DND-41 (cell line): ENCODE measurements at regions not wholly inside any gene's neighbourhood (a gene's known extent, or its start where the extent isn't known, plus 50 kb on each side); places are given as distances from the start of the nearest gene placed in this dataset.

Experiments
- ATAC-seq: fragments of 200-7000 bp; cut with Tn5 transposase; 3 replicates; pipeline ENCODE4 v1.9.1; 2021; ENCODE audit warnings: low read depth; ENCODE audit not compliant: insufficient read depth
- DNase-seq: peaks from one replicate; pipeline ENCODE4 v3.0.0-alpha.2; 2020
- H2AFZ ChIP-seq: 2 replicates; pipeline ENCODE4 v1.6.0; 2012; ENCODE audit warnings: low read depth, low read length
- H3K27ac ChIP-seq: 2 replicates; pipeline ENCODE4 v1.5.1; 2012; ENCODE audit warnings: low read length, inconsistent platforms
- H3K27me3 ChIP-seq: fragments of 200-600 bp; sonication (generic); 2 replicates; pipeline ENCODE4 v1.6.0; 2012; ENCODE audit warnings: low read length, mild to moderate bottlenecking, inconsistent platforms; ENCODE audit not compliant: insufficient read depth, poor library complexity
- H3K36me3 ChIP-seq: 2 replicates; pipeline ENCODE4 v1.5.1; 2012; ENCODE audit warnings: low read length, inconsistent platforms; ENCODE audit not compliant: insufficient read depth
- H3K4me1 ChIP-seq: 2 replicates; pipeline ENCODE4 v1.5.1; 2012; ENCODE audit warnings: mild to moderate bottlenecking, low read length; ENCODE audit not compliant: insufficient read depth
- H3K4me2 ChIP-seq: 2 replicates; pipeline ENCODE4 v1.6.0; 2012; ENCODE audit warnings: mild to moderate bottlenecking, moderate library complexity, low read length, inconsistent platforms; ENCODE audit not compliant: insufficient read depth
- H3K4me3 ChIP-seq, 2 experiments: fragments of 200-600 bp in 1 of 2; shearing (Covaris generic) in 1 of 2; 2 replicates each; pipeline ENCODE4 v1.5.1; 2012 to 2016; ENCODE audit warnings: inconsistent platforms in 2 of 2, low read length in 2 of 2, mild to moderate bottlenecking in 2 of 2, low read depth in 1 of 2, moderate library complexity in 1 of 2
- H3K79me2 ChIP-seq: 2 replicates; pipeline ENCODE4 v1.6.0; 2012; ENCODE audit warnings: low read length, inconsistent platforms; ENCODE audit not compliant: insufficient read depth
- H3K9ac ChIP-seq: 2 replicates; pipeline ENCODE4 v1.6.0; 2012; ENCODE audit warnings: low read depth, mild to moderate bottlenecking, inconsistent platforms, low read length, moderate library complexity
- H3K9me3 ChIP-seq: 2 replicates; pipeline ENCODE4 v1.5.1; 2012; ENCODE audit warnings: low read length, moderate library complexity, mild to moderate bottlenecking, inconsistent platforms; ENCODE audit not compliant: insufficient read depth, severe bottlenecking
- H4K20me1 ChIP-seq: 2 replicates; pipeline ENCODE4 v1.6.0; 2012; ENCODE audit warnings: low read length; ENCODE audit not compliant: insufficient read depth
- EZH2 ChIP-seq: IDR thresholded peaks from 3 replicates; pipeline ENCODE4 v1.6.1; 2012; ENCODE audit warnings: borderline replicate concordance, low read depth, mild to moderate bottlenecking, moderate library complexity, low read length, inconsistent platforms; ENCODE audit not compliant: severe bottlenecking
- TF ChIP-seq, protein P1 (sequence below): IDR thresholded peaks from 2 replicates; pipeline ENCODE4 v1.5.1; 2012; ENCODE audit warnings: borderline replicate concordance, low read length, moderate library complexity, mild to moderate bottlenecking; ENCODE audit not compliant: poor library complexity, severe bottlenecking; ENCODE audit errors: extremely low read depth

DNA sequence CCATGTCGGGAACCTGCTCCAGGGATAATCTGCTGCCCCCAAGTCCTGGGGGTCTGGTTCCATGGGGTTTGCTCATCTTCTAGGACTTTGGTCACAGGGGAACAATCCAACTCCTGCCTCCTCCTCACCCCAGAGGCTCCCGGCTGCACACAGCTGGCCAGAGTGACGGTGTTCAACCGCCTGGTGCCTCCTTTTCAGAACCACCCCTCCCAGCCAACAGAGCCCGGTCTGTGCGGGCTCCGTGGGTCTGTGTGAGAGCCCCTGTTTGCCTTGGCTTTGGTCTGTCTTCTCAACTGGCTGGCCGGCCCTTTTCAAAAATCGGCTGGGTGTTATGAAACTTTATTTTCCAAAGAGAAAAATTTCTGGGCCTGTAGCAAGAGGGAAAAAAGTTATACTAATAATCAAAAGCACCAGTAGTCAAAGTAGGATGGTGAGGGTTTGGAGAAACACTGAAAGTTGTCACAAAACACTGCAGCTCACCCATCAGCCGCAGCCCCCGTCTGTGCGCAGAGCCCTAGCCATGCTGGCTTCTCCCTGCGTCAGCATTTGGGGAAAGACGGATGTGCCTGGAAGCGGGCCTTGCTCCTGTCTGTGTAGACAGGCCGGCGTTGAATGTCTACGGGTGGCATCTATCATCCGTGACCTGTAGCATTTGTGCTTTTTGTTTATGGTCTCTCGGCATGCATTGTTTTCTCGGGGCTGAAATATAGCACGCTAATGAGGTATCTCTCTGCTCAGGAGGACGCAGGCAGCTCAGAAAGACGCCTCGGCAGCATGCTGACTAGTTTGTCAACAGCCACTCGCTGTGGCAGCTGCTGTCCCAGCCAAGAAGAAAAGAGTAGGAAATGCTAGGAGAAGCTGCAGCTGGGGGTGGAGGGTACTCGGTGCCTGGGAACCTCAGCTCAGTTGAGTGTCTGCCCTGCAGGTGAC, 138.6 kb downstream of the GLI2 start:
- Histone ChIP-seq H3K27ac (no peak overlapping the region), H3K79me2 (no peaks in the 10 kb centered on the region), H3K9me3 (no peaks in the 10 kb centered on the region), H3K36me3 (no peaks in the 10 kb centered on the region), H3K9ac (no peak overlapping the region), H4K20me1 (no peaks in the 10 kb centered on the region), H2AFZ (no peak overlapping the region), H3K27me3 (peaks cover 16% of the 10 kb centered on the region), H3K4me2 (no peak overlapping the region), H3K4me3 (no peak overlapping the region), H3K4me1 (no peaks in the 10 kb centered on the region)
- ATAC-seq (no peak), DNase-seq (no peak)
- TF ChIP-seq EZH2, result no peak
- TF ChIP-seq, protein P1, sequence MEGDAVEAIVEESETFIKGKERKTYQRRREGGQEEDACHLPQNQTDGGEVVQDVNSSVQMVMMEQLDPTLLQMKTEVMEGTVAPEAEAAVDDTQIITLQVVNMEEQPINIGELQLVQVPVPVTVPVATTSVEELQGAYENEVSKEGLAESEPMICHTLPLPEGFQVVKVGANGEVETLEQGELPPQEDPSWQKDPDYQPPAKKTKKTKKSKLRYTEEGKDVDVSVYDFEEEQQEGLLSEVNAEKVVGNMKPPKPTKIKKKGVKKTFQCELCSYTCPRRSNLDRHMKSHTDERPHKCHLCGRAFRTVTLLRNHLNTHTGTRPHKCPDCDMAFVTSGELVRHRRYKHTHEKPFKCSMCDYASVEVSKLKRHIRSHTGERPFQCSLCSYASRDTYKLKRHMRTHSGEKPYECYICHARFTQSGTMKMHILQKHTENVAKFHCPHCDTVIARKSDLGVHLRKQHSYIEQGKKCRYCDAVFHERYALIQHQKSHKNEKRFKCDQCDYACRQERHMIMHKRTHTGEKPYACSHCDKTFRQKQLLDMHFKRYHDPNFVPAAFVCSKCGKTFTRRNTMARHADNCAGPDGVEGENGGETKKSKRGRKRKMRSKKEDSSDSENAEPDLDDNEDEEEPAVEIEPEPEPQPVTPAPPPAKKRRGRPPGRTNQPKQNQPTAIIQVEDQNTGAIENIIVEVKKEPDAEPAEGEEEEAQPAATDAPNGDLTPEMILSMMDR, result no peak

DNA sequence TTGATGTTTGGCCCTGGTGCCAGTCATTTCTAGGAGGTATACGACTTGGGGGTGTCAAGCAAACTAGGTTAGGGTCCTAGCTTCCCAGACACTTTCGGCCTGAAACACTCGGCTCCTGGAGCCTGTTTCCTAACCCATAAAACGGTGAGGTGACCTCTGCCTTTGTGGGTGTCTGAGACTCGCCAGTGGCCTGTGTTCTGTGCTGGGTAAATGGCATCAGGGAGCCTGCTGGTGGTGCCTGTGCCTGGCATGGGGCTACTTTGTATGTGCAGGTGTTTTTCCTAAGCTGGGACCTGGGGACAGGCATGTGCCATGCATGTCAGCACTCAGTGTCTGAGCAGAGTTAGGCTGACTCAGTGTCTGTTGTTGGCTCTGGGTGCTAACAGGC, 139.2 kb downstream of the GLI2 start:
- Histone ChIP-seq H3K27me3 (peaks cover 16% of the 10 kb centered on the region), H3K79me2 (no peaks in the 10 kb centered on the region), H2AFZ (no peak overlapping the region), H3K27ac (no peak overlapping the region), H4K20me1 (no peaks in the 10 kb centered on the region), H3K36me3 (no peaks in the 10 kb centered on the region), H3K4me1 (no peaks in the 10 kb centered on the region), H3K4me2 (no peak overlapping the region), H3K9ac (no peak overlapping the region), H3K9me3 (no peaks in the 10 kb centered on the region), H3K4me3 (no peak overlapping the region)
- no peak for DNase-seq
- TF ChIP-seq EZH2, result no peak
- TF ChIP-seq, protein P1, result no peak
- ATAC-seq, result no peak

DNA sequence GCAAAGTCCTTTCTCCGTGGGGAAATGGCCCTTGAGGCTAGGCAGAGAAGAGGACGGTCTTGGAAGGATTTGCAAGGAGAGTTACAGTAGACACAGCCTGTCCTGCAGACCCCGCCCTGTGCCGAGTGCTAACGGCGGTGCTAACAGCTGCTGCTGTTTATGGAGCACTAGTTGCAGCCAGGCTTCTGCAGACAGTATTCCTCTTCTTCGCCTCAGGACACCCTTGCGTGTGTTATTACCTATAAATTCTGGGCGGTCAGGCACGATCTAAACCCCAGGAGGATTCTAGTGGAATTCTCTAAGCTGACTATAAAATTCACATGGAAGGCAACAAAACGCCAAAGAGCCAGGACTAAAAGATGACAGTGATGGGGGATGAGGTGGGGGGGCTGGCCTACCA, 139.8 kb downstream of the GLI2 start:
- Histone ChIP-seq H4K20me1 (no peaks in the 10 kb centered on the region), H3K4me3 (no peak overlapping the region), H2AFZ (no peak overlapping the region), H3K4me2 (no peak overlapping the region), H3K27me3 (peaks cover 19% of the 10 kb centered on the region), H3K9me3 (no peaks in the 10 kb centered on the region), H3K27ac (no peak overlapping the region), H3K79me2 (no peaks in the 10 kb centered on the region), H3K4me1 (no peaks in the 10 kb centered on the region), H3K9ac (no peak overlapping the region), H3K36me3 (no peaks in the 10 kb centered on the region)
- TF ChIP-seq, protein P1, result no peak
- no peak for TF ChIP-seq EZH2
- DNase-seq (no peak), ATAC-seq (no peak)
